ENCODE measurements at regions not wholly inside any gene's neighbourhood (a gene's known extent, or its start where the extent isn't known, plus 50 kb on each side); places are given as distances from the start of the nearest gene placed in this dataset.

GRCh38 chr21:16047904-16048303 is 318.1 kb downstream of the USP25 start:
- no peak for TF ChIP-seq POLR2A (IDR thresholded peaks at IDR 0.05)
- TF ChIP-seq CTCF (IDR thresholded peaks at IDR 0.05), result no peak
- Histone ChIP-seq H3K4me3 (replicated peaks in 1 of 3) (no peak overlapping the region), H3K36me3 (no peaks in the 10 kb centered on the region), H3K4me1 (no peaks in the 10 kb centered on the region), H3K27ac (no peak overlapping the region), H3K27me3 (no peaks in the 10 kb centered on the region), H3K9me3 (no peaks in the 10 kb centered on the region)
- 83 to 91% methylated on average over 3 of the region's 3 CpGs for WGBS, 2 donors
- intact Hi-C loops (cut with DNase I), result no loop called here
- DNase-seq, result no peak

- H3K4me1 ChIP-seq, result no peaks in the 10 kb centered on the region
- no peaks in the 10 kb centered on the region for H3K36me3 ChIP-seq
- H3K4me3 ChIP-seq (replicated peaks in 1 of 3), result no peak overlapping the region
- no peak overlapping the region for H3K27ac ChIP-seq
- no peaks in the 10 kb centered on the region for H3K9me3 ChIP-seq
- TF ChIP-seq CTCF (IDR thresholded peaks at IDR 0.05) (no peak), POLR2A (IDR thresholded peaks at IDR 0.05) (no peak)
- intact Hi-C loops (cut with DNase I), result no loop called here
- no peak for DNase-seq
- 82 to 89% methylated on average over 1 of the region's 1 CpG for WGBS, 2 donors
- no peaks in the 10 kb centered on the region for H3K27me3 ChIP-seq
Observed at GRCh38 chr21:16055014-16055413, 325.2 kb downstream of the USP25 start.

GRCh38 chr21:16058896-16059295 is 329.1 kb downstream of the USP25 start:
- intact Hi-C loops (cut with DNase I), result no loop called here
- no peak for DNase-seq
- Histone ChIP-seq H3K9me3 (no peaks in the 10 kb centered on the region), H3K27me3 (no peaks in the 10 kb centered on the region), H3K4me1 (no peaks in the 10 kb centered on the region), H3K27ac (no peak overlapping the region), H3K36me3 (no peaks in the 10 kb centered on the region), H3K4me3 (replicated peaks in 1 of 3) (no peak overlapping the region)
- no peak for TF ChIP-seq CTCF (IDR thresholded peaks at IDR 0.05)
- no peak for TF ChIP-seq POLR2A (IDR thresholded peaks at IDR 0.05)

GRCh38 chr21:16059981-16060380 is 330.2 kb downstream of the USP25 start:
- no peak for TF ChIP-seq POLR2A (IDR thresholded peaks at IDR 0.05)
- no peak for TF ChIP-seq CTCF (IDR thresholded peaks at IDR 0.05)
- DNase-seq, result no peak
- Histone ChIP-seq H3K27ac (no peak overlapping the region), H3K4me1 (no peaks in the 10 kb centered on the region), H3K4me3 (replicated peaks in 1 of 3) (no peak overlapping the region), H3K27me3 (no peaks in the 10 kb centered on the region), H3K9me3 (no peaks in the 10 kb centered on the region), H3K36me3 (no peaks in the 10 kb centered on the region)
- intact Hi-C loops (cut with DNase I), result no loop called here
- 97 to 100% methylated on average over 3 to 4 of the region's 4 CpGs for WGBS, 2 donors

- Histone ChIP-seq H3K27ac (no peak overlapping the region), H3K4me1 (no peaks in the 10 kb centered on the region), H3K4me3 (replicated peaks in 1 of 3) (no peak overlapping the region), H3K36me3 (no peaks in the 10 kb centered on the region), H3K9me3 (no peaks in the 10 kb centered on the region), H3K27me3 (no peaks in the 10 kb centered on the region)
- 93 to 96% methylated on average over 8 to 9 of the region's 9 CpGs for WGBS, 2 donors
- no peak for TF ChIP-seq CTCF (IDR thresholded peaks at IDR 0.05)
- TF ChIP-seq POLR2A (IDR thresholded peaks at IDR 0.05), result no peak
- intact Hi-C loops (cut with DNase I), result no loop called here
- no peak for DNase-seq
Observed at GRCh38 chr21:16061194-16061593, 331.4 kb downstream of the USP25 start.
